WI38 (cell line): ENCODE measurements at regions not wholly inside any gene's neighbourhood (a gene's known extent, or its start where the extent isn't known, plus 50 kb on each side); places are given as distances from the start of the nearest gene placed in this dataset.

Source experiments
- H3K4me3 ChIP-seq: 2 replicates; pipeline ENCODE4 v1.5.1; 2011; ENCODE audit warnings: low read depth, mild to moderate bottlenecking, control low read depth, low read length
- CTCF ChIP-seq: IDR thresholded peaks from 2 replicates; pipeline ENCODE4 v1.5.1; 2012; ENCODE audit warnings: low read depth, mild to moderate bottlenecking, control low read depth, low read length

GRCh38 chr6:18335948-18336347 lies 51.2 kb upstream of the RNF144B start:
- H3K4me3 ChIP-seq, result no peak overlapping the region
- no peak for TF ChIP-seq CTCF

- H3K4me3 ChIP-seq, result no peak overlapping the region
- TF ChIP-seq CTCF, result no peak
These were observed 52.9 kb upstream of the RNF144B start for GRCh38 chr6:18334251-18334650.

GRCh38 chr6:18330548-18331081 lies 56.5 kb upstream of the RNF144B start:
- H3K4me3 ChIP-seq, result no peak overlapping the region
- TF ChIP-seq CTCF, result no peak

- TF ChIP-seq CTCF, result no peak
- H3K4me3 ChIP-seq, result no peak overlapping the region
These were observed 57.4 kb upstream of the RNF144B start for GRCh38 chr6:18329776-18330175.

GRCh38 chr6:18328540-18328939 lies 58.6 kb upstream of the RNF144B start:
- no peak for TF ChIP-seq CTCF
- H3K4me3 ChIP-seq, result no peak overlapping the region

- no peak for TF ChIP-seq CTCF
- H3K4me3 ChIP-seq, result no peak overlapping the region
These were observed 59.1 kb upstream of the RNF144B start for GRCh38 chr6:18328070-18328469.

- no peak for TF ChIP-seq CTCF
- no peak overlapping the region for H3K4me3 ChIP-seq
These were observed 59.5 kb upstream of the RNF144B start for GRCh38 chr6:18327626-18328025.
